ENCODE measurements at regions not wholly inside any gene's neighbourhood (a gene's known extent, or its start where the extent isn't known, plus 50 kb on each side); places are given as distances from the start of the nearest gene placed in this dataset.

DNA sequence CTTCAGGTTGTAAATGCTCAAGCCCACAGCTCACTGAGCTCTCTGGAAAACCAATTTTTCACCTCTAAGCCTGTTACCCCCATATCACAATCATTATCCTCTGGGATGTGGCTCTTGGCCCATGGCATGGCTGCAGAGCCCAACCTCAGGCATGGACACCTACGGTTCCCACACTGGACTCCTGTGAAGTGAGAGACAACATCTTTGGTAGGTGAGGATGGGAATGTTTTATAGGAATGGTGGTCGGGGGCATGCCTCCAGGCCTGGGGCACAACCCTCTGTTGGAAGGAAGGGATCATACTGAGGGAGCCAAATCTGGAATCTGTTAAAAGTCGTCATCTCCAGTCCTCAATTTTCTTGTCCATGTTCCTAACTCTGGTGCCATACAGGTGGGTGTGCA is 179.1 kb downstream of the FOXD2 start:
- TF ChIP-seq, protein P1, sequence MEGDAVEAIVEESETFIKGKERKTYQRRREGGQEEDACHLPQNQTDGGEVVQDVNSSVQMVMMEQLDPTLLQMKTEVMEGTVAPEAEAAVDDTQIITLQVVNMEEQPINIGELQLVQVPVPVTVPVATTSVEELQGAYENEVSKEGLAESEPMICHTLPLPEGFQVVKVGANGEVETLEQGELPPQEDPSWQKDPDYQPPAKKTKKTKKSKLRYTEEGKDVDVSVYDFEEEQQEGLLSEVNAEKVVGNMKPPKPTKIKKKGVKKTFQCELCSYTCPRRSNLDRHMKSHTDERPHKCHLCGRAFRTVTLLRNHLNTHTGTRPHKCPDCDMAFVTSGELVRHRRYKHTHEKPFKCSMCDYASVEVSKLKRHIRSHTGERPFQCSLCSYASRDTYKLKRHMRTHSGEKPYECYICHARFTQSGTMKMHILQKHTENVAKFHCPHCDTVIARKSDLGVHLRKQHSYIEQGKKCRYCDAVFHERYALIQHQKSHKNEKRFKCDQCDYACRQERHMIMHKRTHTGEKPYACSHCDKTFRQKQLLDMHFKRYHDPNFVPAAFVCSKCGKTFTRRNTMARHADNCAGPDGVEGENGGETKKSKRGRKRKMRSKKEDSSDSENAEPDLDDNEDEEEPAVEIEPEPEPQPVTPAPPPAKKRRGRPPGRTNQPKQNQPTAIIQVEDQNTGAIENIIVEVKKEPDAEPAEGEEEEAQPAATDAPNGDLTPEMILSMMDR (optimal IDR thresholded peaks at IDR 0.05 in 1 of 3, IDR thresholded peaks at IDR 0.05 in 1 of 3, conservative IDR thresholded peaks at IDR 0.05 in 1 of 3; ENCODE audit: extremely low read depth in 1 of 3, insufficient read depth in 2 of 3, low read length in 3 of 3) = no peak
- no peak for TF ChIP-seq EZH2 (IDR thresholded peaks at IDR 0.05; ENCODE audit: low read length)
- H3K27me3 ChIP-seq (ENCODE audit: control insufficient read depth, extremely low read depth, insufficient read depth, low read length) = peaks cover 3% of the 10 kb centered on the region
- no peaks in the 10 kb centered on the region for H3K4me1 ChIP-seq (ENCODE audit: control insufficient read depth, extremely low read depth, insufficient read depth, low read length)
- H3K9ac ChIP-seq (ENCODE audit: control insufficient read depth, extremely low read depth, insufficient read depth, low read length) = no peak overlapping the region
- no peaks in the 10 kb centered on the region for H4K20me1 ChIP-seq (ENCODE audit: control insufficient read depth, extremely low read depth, insufficient read depth, low read length)
- no peak for DNase-seq (ENCODE audit: low read depth, low spot score)
- H3K9me1 ChIP-seq (ENCODE audit: control insufficient read depth, extremely low read depth, insufficient read depth, low read length) = no peaks in the 10 kb centered on the region
- no peaks in the 10 kb centered on the region for H3K36me3 ChIP-seq (ENCODE audit: control insufficient read depth in 2 of 2, extremely low read depth in 1 of 2, insufficient read depth in 2 of 2, low read length in 2 of 2)
- no peaks in the 10 kb centered on the region for H3K79me2 ChIP-seq (ENCODE audit: control insufficient read depth, insufficient read depth, low read length)
- FAIRE-seq = no peak
- H3K4me3 ChIP-seq (ENCODE audit: control insufficient read depth in 2 of 3, extremely low read depth in 1 of 3, insufficient read depth in 2 of 3, low read depth in 1 of 3, low read length in 3 of 3) = no peak overlapping the region
- no peaks in the 10 kb centered on the region for H3K9me3 ChIP-seq (ENCODE audit: control insufficient read depth, low read depth, low read length)
- dilution Hi-C loops (cut with MboI; ENCODE audit: extremely low pct_ligation_motif_present, low sequenced_read_pairs) = no loop called here
- no peak overlapping the region for H3K27ac ChIP-seq (ENCODE audit: control insufficient read depth, insufficient read depth, low read length)
- no peak overlapping the region for H2AFZ ChIP-seq (ENCODE audit: control insufficient read depth, low read length)
- no peak overlapping the region for H3K4me2 ChIP-seq (ENCODE audit: control insufficient read depth, extremely low read depth, insufficient read depth, low read depth, low read length)

DNA sequence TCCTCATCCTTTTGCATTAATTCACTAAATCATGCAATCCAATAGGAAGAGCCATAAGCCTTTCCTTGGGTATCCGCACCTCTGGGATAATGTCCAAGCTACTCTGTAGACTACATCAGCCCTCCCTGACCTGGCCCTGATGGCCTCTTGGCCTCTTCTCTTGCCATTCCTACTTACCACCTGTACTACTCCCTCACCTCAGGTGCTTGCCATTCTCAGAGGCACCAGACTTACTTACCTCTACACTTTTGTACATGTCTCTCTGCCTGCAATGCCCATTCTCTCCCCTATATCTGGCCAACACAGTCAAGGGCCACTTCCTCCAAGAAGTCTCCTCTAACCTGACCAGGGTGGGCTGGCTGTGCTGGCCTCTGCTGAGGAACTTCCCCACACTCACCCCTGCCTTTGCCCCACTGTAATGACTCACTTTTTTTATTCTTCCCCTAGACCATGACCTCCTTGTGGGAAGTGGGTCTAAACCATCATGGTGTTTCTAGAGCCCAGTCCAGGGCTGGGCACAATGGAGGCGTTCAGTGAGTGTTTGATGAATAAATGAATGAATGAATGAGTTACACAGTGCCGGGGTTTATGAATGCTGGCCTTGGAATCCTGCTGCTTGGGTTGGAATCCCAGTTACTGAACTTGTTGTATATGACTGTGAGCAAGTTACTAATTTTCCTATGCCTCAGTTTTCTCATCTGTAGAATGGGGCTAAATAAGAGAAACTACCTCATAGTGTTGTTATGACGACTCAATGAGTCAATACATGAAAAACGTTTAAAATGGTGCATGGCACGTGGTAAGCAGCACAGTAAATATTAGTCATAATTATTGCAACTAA is 179.8 kb downstream of the FOXD2 start:
- Histone ChIP-seq H3K9me1 (ENCODE audit: control insufficient read depth, extremely low read depth, insufficient read depth, low read length) (no peaks in the 10 kb centered on the region), H3K4me2 (ENCODE audit: control insufficient read depth, extremely low read depth, insufficient read depth, low read depth, low read length) (no peak overlapping the region), H3K4me1 (ENCODE audit: control insufficient read depth, extremely low read depth, insufficient read depth, low read length) (no peaks in the 10 kb centered on the region), H2AFZ (ENCODE audit: control insufficient read depth, low read length) (no peak overlapping the region), H3K9me3 (ENCODE audit: control insufficient read depth, low read depth, low read length) (no peaks in the 10 kb centered on the region), H3K79me2 (ENCODE audit: control insufficient read depth, insufficient read depth, low read length) (no peaks in the 10 kb centered on the region), H4K20me1 (ENCODE audit: control insufficient read depth, extremely low read depth, insufficient read depth, low read length) (no peaks in the 10 kb centered on the region), H3K9ac (ENCODE audit: control insufficient read depth, extremely low read depth, insufficient read depth, low read length) (no peak overlapping the region), H3K36me3 (ENCODE audit: control insufficient read depth in 2 of 2, extremely low read depth in 1 of 2, insufficient read depth in 2 of 2, low read length in 2 of 2) (no peaks in the 10 kb centered on the region), H3K27ac (ENCODE audit: control insufficient read depth, insufficient read depth, low read length) (no peak overlapping the region), H3K27me3 (ENCODE audit: control insufficient read depth, extremely low read depth, insufficient read depth, low read length) (peaks cover 3% of the 10 kb centered on the region), H3K4me3 (ENCODE audit: control insufficient read depth in 2 of 3, extremely low read depth in 1 of 3, insufficient read depth in 2 of 3, low read depth in 1 of 3, low read length in 3 of 3) (no peak overlapping the region)
- no peak for DNase-seq (ENCODE audit: low read depth, low spot score)
- TF ChIP-seq, protein P1 (optimal IDR thresholded peaks at IDR 0.05 in 1 of 3, IDR thresholded peaks at IDR 0.05 in 1 of 3, conservative IDR thresholded peaks at IDR 0.05 in 1 of 3; ENCODE audit: extremely low read depth in 1 of 3, insufficient read depth in 2 of 3, low read length in 3 of 3) = no peak
- no peak for TF ChIP-seq EZH2 (IDR thresholded peaks at IDR 0.05; ENCODE audit: low read length)
- FAIRE-seq = no peak
- dilution Hi-C loops (cut with MboI; ENCODE audit: extremely low pct_ligation_motif_present, low sequenced_read_pairs) = no loop called here
